HUES48 (cell line): ENCODE measurements at regions not wholly inside any gene's neighbourhood (a gene's known extent, or its start where the extent isn't known, plus 50 kb on each side); places are given as distances from the start of the nearest gene placed in this dataset.

ENCODE experiments used
- H3K27ac ChIP-seq: one replicate; pipeline ENCODE4 v1.7.0; 2013; ENCODE audit warnings: low read depth, low read length, inconsistent platforms
- H3K27me3 ChIP-seq: 2 replicates; pipeline ENCODE4 v1.6.1; 2013; ENCODE audit warnings: mild to moderate bottlenecking, low read length; ENCODE audit not compliant: control insufficient read depth, insufficient read depth
- H3K36me3 ChIP-seq: 2 replicates; pipeline ENCODE4 v1.6.1; 2013; ENCODE audit warnings: low read length; ENCODE audit not compliant: control insufficient read depth, insufficient read depth
- H3K4me1 ChIP-seq: 2 replicates; pipeline ENCODE4 v1.6.1; 2013; ENCODE audit warnings: mild to moderate bottlenecking, low read length; ENCODE audit not compliant: control insufficient read depth, insufficient read depth
- H3K4me3 ChIP-seq: 2 replicates; pipeline ENCODE4 v1.5.1; 2013; ENCODE audit warnings: mild to moderate bottlenecking, low read depth, low read length
- H3K9ac ChIP-seq: 2 replicates; pipeline ENCODE4 v1.6.1; 2013; ENCODE audit warnings: mild to moderate bottlenecking, low read depth, low read length, moderate library complexity
- H3K9me3 ChIP-seq: 2 replicates; pipeline ENCODE4 v1.6.1; 2013; ENCODE audit warnings: low read length; ENCODE audit not compliant: control insufficient read depth, insufficient read depth

GRCh38 chr7:22066522-22066921, 120.8 kb upstream of the CDCA7L start:
- Histone ChIP-seq H3K27ac (peak overlapping the region; percentile 75), H3K9me3 (no peaks in the 10 kb centered on the region), H3K36me3 (no peaks in the 10 kb centered on the region), H3K27me3 (no peaks in the 10 kb centered on the region), H3K9ac (no peak overlapping the region; the same call in 1 of the 2 replicates), H3K4me1 (peaks cover 22% of the 10 kb centered on the region), H3K4me3 (no peak overlapping the region)

- H3K9me3 ChIP-seq = no peaks in the 10 kb centered on the region
- no peak overlapping the region for H3K4me3 ChIP-seq
- H3K4me1 ChIP-seq = peaks cover 26% of the 10 kb centered on the region
- H3K27ac ChIP-seq = no peak overlapping the region
- H3K36me3 ChIP-seq = no peaks in the 10 kb centered on the region
- no peaks in the 10 kb centered on the region for H3K27me3 ChIP-seq
- no peak overlapping the region for H3K9ac ChIP-seq
Measured at GRCh38 chr7:22064816-22065215, 119.1 kb upstream of the CDCA7L start.

DNA sequence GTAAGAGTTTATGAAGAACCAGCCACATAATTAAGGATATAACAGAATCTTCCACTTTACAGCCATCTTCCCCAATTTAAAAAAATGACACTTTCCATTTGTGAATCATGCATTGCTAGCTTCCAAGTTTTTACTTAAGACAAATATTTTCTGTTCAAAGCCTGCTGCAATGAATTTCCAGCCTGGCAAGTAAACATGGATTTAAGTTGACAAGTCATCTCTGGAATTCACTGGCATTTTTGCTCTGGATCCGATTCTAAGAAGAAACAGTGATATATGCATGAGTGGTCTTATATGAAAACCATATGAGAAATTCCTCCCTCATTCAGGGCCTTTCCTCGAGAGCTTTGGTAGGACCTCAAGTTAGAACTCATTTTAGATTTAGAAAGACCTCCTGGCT, 116.1 kb upstream of the CDCA7L start:
- Histone ChIP-seq H3K9ac (no peak overlapping the region), H3K27me3 (no peaks in the 10 kb centered on the region), H3K4me1 (peaks cover 21% of the 10 kb centered on the region), H3K4me3 (no peak overlapping the region), H3K9me3 (no peaks in the 10 kb centered on the region), H3K36me3 (no peaks in the 10 kb centered on the region), H3K27ac (no peak overlapping the region)

GRCh38 chr7:22060863-22061262, 115.2 kb upstream of the CDCA7L start:
- no peak overlapping the region for H3K27ac ChIP-seq
- H3K4me1 ChIP-seq = peaks cover 13% of the 10 kb centered on the region
- no peak overlapping the region for H3K9ac ChIP-seq
- H3K27me3 ChIP-seq = no peaks in the 10 kb centered on the region
- H3K9me3 ChIP-seq = no peaks in the 10 kb centered on the region
- no peaks in the 10 kb centered on the region for H3K36me3 ChIP-seq
- H3K4me3 ChIP-seq = no peak overlapping the region

DNA sequence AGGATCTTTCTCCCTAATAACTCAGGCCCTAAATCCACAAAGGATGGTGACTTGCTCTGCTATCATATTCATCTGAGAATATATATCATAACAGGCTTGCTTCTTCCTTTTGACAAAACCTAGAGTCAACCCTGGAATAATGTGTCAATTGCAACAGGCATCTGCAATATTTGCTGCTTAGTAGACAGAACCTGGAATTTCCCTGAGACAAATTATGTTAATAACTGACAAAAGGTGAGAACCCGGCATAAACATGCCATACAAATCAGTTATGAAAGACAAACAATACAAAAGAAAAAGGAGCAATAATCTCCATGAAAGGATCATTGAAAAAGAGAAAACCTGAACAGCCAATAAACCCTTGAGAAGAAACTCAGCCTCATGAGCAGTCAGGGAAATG, 114.5 kb upstream of the CDCA7L start:
- Histone ChIP-seq H3K27ac (no peak overlapping the region), H3K9ac (no peak overlapping the region), H3K9me3 (no peaks in the 10 kb centered on the region), H3K36me3 (no peaks in the 10 kb centered on the region), H3K4me1 (peaks cover 8% of the 10 kb centered on the region; the same call in 1 of the 2 replicates), H3K4me3 (no peak overlapping the region), H3K27me3 (no peaks in the 10 kb centered on the region)

DNA sequence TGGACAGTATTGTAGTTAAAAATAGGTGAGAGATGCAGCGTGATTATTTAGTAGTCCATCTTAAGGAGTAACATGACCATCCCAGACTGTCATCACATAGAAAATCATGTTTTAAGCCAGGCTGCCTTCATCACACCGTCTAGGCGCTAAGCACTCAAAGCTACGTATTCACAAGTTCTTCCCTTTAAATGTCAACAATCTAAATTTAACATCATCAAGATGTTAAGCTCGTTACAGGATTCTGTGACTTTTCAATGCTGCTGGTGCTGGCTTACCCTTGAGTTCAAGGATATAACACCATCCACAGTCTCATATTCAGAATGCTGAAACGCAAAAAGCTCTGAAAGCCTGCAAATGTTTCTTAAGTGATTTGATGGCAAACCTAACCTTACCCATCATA, 109.5 kb upstream of the CDCA7L start:
- Histone ChIP-seq H3K27ac (no peak overlapping the region), H3K27me3 (no peaks in the 10 kb centered on the region)

DNA sequence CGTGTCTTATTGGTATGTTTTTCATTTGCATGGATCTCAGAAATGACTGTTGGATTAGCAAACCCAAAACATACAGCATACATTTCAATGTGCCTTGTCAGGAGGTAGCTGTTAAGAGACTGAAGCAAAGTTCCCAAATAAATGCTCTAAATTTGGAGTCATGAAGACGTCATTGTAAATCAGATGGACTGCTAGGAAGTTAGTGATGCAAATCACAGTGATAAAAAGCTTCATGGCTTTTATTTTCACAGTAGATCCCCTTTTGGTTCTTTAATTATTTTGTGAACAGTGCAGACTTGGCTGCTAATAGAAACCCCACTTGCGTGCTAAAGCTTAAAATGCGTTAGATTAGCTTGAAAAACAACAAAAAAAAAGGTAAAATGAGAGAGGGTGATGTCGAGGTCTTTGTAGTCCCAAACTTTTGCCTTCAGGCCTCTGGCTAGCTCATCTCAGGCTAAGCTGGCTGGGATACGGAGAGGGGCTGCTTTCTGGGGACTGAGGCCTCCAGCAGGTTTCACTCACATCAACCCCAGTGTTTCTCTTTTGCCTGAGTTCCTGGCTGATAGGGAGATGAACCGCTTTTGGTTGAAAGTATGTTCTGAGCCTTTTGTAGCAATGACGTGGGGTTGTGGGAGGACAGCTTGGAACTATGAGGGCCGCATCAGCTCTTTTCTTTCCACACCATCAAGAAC, 107.1 kb upstream of the CDCA7L start:
- H3K9me3 ChIP-seq = no peaks in the 10 kb centered on the region
- no peak overlapping the region for H3K27ac ChIP-seq
- H3K36me3 ChIP-seq = no peaks in the 10 kb centered on the region
- H3K4me3 ChIP-seq = no peak overlapping the region
- no peaks in the 10 kb centered on the region for H3K27me3 ChIP-seq
- no peak overlapping the region for H3K9ac ChIP-seq
- H3K4me1 ChIP-seq = peaks cover 25% of the 10 kb centered on the region

More for the DNA sequence above, 109.5 kb upstream of the CDCA7L start:
- Histone ChIP-seq H3K4me3 (no peak overlapping the region), H3K9ac (no peak overlapping the region), H3K4me1 (peaks cover 12% of the 10 kb centered on the region), H3K36me3 (no peaks in the 10 kb centered on the region), H3K9me3 (no peaks in the 10 kb centered on the region)

DNA sequence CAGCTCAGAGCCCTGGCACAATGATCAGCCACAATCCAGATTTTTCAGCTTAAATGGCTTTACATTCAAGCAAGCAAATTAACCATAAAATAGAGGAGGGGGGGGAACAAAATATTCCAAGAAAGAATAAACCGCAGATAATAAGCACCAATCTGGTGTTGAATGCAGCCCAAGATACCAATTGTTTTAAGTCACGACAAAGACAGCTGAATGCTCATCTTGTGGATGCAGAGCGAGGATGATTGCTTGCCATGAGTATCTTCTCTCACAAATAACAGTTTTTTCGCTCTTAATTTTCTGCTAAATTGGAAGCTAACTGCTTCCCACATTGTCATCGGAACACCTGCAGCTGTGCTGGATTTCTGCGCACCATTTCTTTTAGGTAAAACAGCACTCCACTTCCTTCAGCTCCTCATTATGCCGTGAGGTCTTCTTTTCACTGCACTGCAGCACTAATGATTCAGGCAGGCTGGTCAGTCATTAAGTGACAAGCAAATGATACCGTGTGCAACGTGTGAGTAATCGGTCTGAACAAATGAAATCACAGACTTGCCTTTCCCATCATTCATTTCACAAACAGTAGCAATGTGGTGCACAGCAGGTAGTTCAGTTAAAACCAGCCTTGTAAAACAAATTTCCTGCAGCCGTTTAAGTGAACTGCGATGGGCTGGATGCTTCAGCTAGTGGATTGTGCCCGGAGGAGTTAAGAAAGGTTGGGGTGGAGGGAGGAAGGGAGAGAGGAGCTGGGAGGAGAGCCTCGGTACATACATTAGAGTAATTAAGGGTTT, 106.4 kb upstream of the CDCA7L start:
- Histone ChIP-seq H3K27ac (no peak overlapping the region), H3K36me3 (no peaks in the 10 kb centered on the region), H3K4me1 (peaks cover 25% of the 10 kb centered on the region), H3K9ac (no peak overlapping the region), H3K9me3 (no peaks in the 10 kb centered on the region), H3K27me3 (no peaks in the 10 kb centered on the region), H3K4me3 (no peak overlapping the region)

- Histone ChIP-seq H3K27me3 (no peaks in the 10 kb centered on the region), H3K9me3 (no peaks in the 10 kb centered on the region; the same call in 1 of the 2 replicates), H3K9ac (no peak overlapping the region), H3K4me1 (peaks cover 25% of the 10 kb centered on the region), H3K27ac (no peak overlapping the region), H3K36me3 (no peaks in the 10 kb centered on the region), H3K4me3 (no peak overlapping the region)
Measured at GRCh38 chr7:22049766-22050500, 104.2 kb upstream of the CDCA7L start.

GRCh38 chr7:22043367-22043766, 97.7 kb upstream of the CDCA7L start:
- Histone ChIP-seq H3K36me3 (no peaks in the 10 kb centered on the region), H3K27me3 (no peaks in the 10 kb centered on the region), H3K4me1 (no peaks in the 10 kb centered on the region), H3K9ac (no peak overlapping the region), H3K9me3 (no peaks in the 10 kb centered on the region; the same call in 1 of the 2 replicates), H3K27ac (no peak overlapping the region), H3K4me3 (no peak overlapping the region)
